Mesodermal cell (in vitro differentiated cells): ENCODE measurements at regions not wholly inside any gene's neighbourhood (a gene's known extent, or its start where the extent isn't known, plus 50 kb on each side); places are given as distances from the start of the nearest gene placed in this dataset.

Source experiments
- H3K27ac ChIP-seq: 2 replicates; pipeline ENCODE4 v1.7.0; 2013; ENCODE audit warnings: mild to moderate bottlenecking, low read depth, low read length, moderate library complexity; ENCODE audit not compliant: severe bottlenecking
- H3K36me3 ChIP-seq: 2 replicates; pipeline ENCODE4 v1.7.1; 2013; ENCODE audit warnings: mild to moderate bottlenecking, low read length, moderate library complexity; ENCODE audit not compliant: control insufficient read depth, insufficient read depth
- H3K4me1 ChIP-seq: one replicate; pipeline ENCODE4 v1.7.1; 2013; ENCODE audit warnings: mild to moderate bottlenecking, low read length; ENCODE audit not compliant: insufficient read depth, control insufficient read depth, poor library complexity, severe bottlenecking
- H3K4me3 ChIP-seq: 2 replicates; pipeline ENCODE4 v1.7.0; 2013; ENCODE audit warnings: low read length, control low read depth, mild to moderate bottlenecking; ENCODE audit not compliant: insufficient read depth, poor library complexity, severe bottlenecking; ENCODE audit errors: extremely low read depth
- H3K9me3 ChIP-seq: 2 replicates; pipeline ENCODE4 v1.7.1; 2013; ENCODE audit warnings: mild to moderate bottlenecking, low read length, moderate library complexity; ENCODE audit not compliant: control insufficient read depth
- WGBS, 2 experiments: methylation state at CpG; one replicate each; pipeline ENCODE4 v1.1.5; 2013; ENCODE audit warnings: missing lambda C conversion rate in 2 of 2; ENCODE audit not compliant: insufficient coverage in 2 of 2; 5-methylcytosine and 5-hydroxymethylcytosine counted together

- Histone ChIP-seq H3K9me3 (no peaks in the 10 kb centered on the region), H3K36me3 (no peaks in the 10 kb centered on the region), H3K27ac (no peak overlapping the region), H3K4me3 (no peak overlapping the region), H3K4me1 (no peaks in the 10 kb centered on the region)
- WGBS, 2 experiments: 84 to 88% methylated on average over 2 to 3 of the region's 5 CpGs
Measured at GRCh38 chr6:105831311-105832097, 254.6 kb upstream of the PRDM1 start.

- H3K36me3 ChIP-seq: no peaks in the 10 kb centered on the region
- 71 to 100% methylated on average over 1 of the region's 1 CpG for WGBS, 2 experiments
- peaks cover 4% of the 10 kb centered on the region for H3K9me3 ChIP-seq
- no peak overlapping the region for H3K4me3 ChIP-seq
- no peaks in the 10 kb centered on the region for H3K4me1 ChIP-seq
- H3K27ac ChIP-seq: no peak overlapping the region
Measured at GRCh38 chr6:105825210-105825609, 260.9 kb upstream of the PRDM1 start.

- Histone ChIP-seq H3K4me1 (no peaks in the 10 kb centered on the region), H3K9me3 (peaks cover 4% of the 10 kb centered on the region), H3K4me3 (no peak overlapping the region), H3K27ac (no peak overlapping the region), H3K36me3 (no peaks in the 10 kb centered on the region)
- no CpG with 5 or more reads among the region's 1 CpG for WGBS, 2 experiments
Measured at GRCh38 chr6:105824732-105825131, 261.4 kb upstream of the PRDM1 start.

GRCh38 chr6:105821777-105822176, 264.4 kb upstream of the PRDM1 start:
- Histone ChIP-seq H3K27ac (no peak overlapping the region), H3K4me1 (no peaks in the 10 kb centered on the region), H3K9me3 (peaks cover 4% of the 10 kb centered on the region), H3K4me3 (no peak overlapping the region), H3K36me3 (no peaks in the 10 kb centered on the region)
- WGBS, 2 experiments: 100% methylated on average over 1 of the region's 1 CpG; no CpG with 5 or more reads in 1 of the 2 experiments

- Histone ChIP-seq H3K9me3 (peaks cover 4% of the 10 kb centered on the region), H3K27ac (no peak overlapping the region), H3K4me1 (no peaks in the 10 kb centered on the region), H3K36me3 (no peaks in the 10 kb centered on the region), H3K4me3 (no peak overlapping the region)
- 90 to 100% methylated on average over 1 of the region's 2 CpGs for WGBS, 2 experiments
Measured at GRCh38 chr6:105821027-105821426, 265.1 kb upstream of the PRDM1 start.

- WGBS, 2 experiments: 78 to 92% methylated on average over 2 of the region's 2 CpGs
- Histone ChIP-seq H3K36me3 (no peaks in the 10 kb centered on the region), H3K4me3 (no peak overlapping the region), H3K9me3 (peaks cover 4% of the 10 kb centered on the region), H3K4me1 (peaks cover 7% of the 10 kb centered on the region), H3K27ac (no peak overlapping the region)
Measured at GRCh38 chr6:105819745-105820144, 266.4 kb upstream of the PRDM1 start.

GRCh38 chr6:105818505-105818904, 267.6 kb upstream of the PRDM1 start:
- H3K9me3 ChIP-seq: peaks cover 4% of the 10 kb centered on the region
- H3K4me3 ChIP-seq: no peak overlapping the region
- H3K36me3 ChIP-seq: no peaks in the 10 kb centered on the region
- no peak overlapping the region for H3K27ac ChIP-seq
- 93 to 100% methylated on average over 1 of the region's 2 CpGs for WGBS, 2 experiments
- peaks cover 7% of the 10 kb centered on the region for H3K4me1 ChIP-seq

GRCh38 chr6:105817961-105818360, 268.2 kb upstream of the PRDM1 start:
- Histone ChIP-seq H3K36me3 (no peaks in the 10 kb centered on the region), H3K27ac (no peak overlapping the region), H3K4me3 (no peak overlapping the region), H3K9me3 (peaks cover 4% of the 10 kb centered on the region), H3K4me1 (peaks cover 7% of the 10 kb centered on the region)
- WGBS, 2 experiments: 90 to 97% methylated on average over 3 to 6 of the region's 6 CpGs

- no peak overlapping the region for H3K27ac ChIP-seq
- H3K4me1 ChIP-seq: peaks cover 7% of the 10 kb centered on the region
- 97 to 100% methylated on average over 5 of the region's 8 CpGs for WGBS, 2 experiments
- H3K4me3 ChIP-seq: no peak overlapping the region
- H3K9me3 ChIP-seq: no peaks in the 10 kb centered on the region
- H3K36me3 ChIP-seq: no peaks in the 10 kb centered on the region
Measured at GRCh38 chr6:105817370-105817769, 268.8 kb upstream of the PRDM1 start.

- WGBS, 2 experiments: 64 to 100% methylated on average over 1 to 2 of the region's 4 CpGs
- Histone ChIP-seq H3K36me3 (no peaks in the 10 kb centered on the region), H3K4me3 (no peak overlapping the region), H3K4me1 (peaks cover 7% of the 10 kb centered on the region), H3K27ac (no peak overlapping the region), H3K9me3 (no peaks in the 10 kb centered on the region)
Measured at GRCh38 chr6:105816847-105817246, 269.3 kb upstream of the PRDM1 start.
